ENCODE measurements at regions not wholly inside any gene's neighbourhood (a gene's known extent, or its start where the extent isn't known, plus 50 kb on each side); places are given as distances from the start of the nearest gene placed in this dataset.

DNA sequence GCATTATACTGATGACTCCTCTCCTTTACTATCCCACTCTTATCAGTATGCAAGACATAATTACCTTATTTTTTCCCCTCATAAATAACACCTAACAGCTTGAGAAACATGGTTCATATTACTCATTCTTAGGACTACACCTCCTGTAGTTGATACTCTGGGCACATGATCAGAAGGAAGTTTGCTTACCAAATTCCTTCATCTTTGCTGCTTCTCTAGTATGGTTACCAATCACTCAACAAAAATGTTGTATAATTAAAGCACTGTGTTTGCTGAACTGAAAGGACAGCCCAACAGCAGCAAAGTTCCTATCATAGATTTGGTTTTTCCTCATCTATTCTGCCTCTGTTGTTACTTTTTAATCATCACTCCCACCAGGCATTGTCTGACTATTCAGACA, 586.3 kb downstream of the LRRIQ3 start:
- H3K27ac ChIP-seq, result no peak overlapping the region
- TF ChIP-seq ZFX (IDR thresholded peaks at IDR 0.05; ENCODE audit: borderline replicate concordance), result no peak
- TF ChIP-seq, protein P1, sequence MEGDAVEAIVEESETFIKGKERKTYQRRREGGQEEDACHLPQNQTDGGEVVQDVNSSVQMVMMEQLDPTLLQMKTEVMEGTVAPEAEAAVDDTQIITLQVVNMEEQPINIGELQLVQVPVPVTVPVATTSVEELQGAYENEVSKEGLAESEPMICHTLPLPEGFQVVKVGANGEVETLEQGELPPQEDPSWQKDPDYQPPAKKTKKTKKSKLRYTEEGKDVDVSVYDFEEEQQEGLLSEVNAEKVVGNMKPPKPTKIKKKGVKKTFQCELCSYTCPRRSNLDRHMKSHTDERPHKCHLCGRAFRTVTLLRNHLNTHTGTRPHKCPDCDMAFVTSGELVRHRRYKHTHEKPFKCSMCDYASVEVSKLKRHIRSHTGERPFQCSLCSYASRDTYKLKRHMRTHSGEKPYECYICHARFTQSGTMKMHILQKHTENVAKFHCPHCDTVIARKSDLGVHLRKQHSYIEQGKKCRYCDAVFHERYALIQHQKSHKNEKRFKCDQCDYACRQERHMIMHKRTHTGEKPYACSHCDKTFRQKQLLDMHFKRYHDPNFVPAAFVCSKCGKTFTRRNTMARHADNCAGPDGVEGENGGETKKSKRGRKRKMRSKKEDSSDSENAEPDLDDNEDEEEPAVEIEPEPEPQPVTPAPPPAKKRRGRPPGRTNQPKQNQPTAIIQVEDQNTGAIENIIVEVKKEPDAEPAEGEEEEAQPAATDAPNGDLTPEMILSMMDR (IDR thresholded peaks at IDR 0.05), result no peak

DNA sequence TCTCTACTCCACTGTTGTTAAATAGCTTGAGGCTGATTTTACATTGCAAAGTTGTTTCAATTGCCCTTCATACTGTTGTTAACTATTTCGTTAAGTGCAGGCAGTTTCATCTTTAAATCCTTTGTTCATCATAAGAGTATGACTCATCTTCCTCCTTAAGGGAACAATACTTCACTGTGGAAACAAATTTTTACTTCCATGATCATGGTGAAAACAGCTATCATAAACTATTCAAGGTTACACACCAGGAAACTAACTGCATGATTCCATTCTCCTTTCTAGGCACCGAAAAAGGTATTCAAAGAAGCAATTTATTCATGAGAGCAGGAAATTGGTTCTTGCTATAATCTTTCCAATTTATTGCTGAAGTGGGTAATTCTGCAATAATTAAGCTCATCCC, 593.2 kb downstream of the LRRIQ3 start:
- no peak overlapping the region for H3K27ac ChIP-seq
- TF ChIP-seq, protein P1 (IDR thresholded peaks at IDR 0.05), result no peak
- no peak for TF ChIP-seq ZFX (IDR thresholded peaks at IDR 0.05; ENCODE audit: borderline replicate concordance)

DNA sequence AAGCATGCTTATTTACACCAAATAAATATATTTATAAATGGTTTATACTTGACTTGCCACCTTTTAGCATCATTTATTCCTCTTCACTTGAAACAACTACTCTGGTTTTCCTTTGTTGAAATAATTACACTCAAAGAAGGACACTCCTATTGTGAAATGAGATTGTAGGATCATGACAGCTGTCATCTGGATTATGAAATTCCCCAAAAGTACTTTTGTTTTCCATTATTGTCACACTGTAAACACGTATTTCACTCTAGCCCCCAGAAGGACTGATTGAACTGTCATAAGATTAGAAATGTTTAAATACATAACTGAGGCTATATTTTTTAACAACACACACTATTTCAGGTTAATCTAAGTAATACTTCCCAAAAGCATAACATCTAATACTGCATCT, 593.8 kb downstream of the LRRIQ3 start:
- no peak for TF ChIP-seq ZFX (IDR thresholded peaks at IDR 0.05; ENCODE audit: borderline replicate concordance)
- TF ChIP-seq, protein P1 (IDR thresholded peaks at IDR 0.05), result no peak

DNA sequence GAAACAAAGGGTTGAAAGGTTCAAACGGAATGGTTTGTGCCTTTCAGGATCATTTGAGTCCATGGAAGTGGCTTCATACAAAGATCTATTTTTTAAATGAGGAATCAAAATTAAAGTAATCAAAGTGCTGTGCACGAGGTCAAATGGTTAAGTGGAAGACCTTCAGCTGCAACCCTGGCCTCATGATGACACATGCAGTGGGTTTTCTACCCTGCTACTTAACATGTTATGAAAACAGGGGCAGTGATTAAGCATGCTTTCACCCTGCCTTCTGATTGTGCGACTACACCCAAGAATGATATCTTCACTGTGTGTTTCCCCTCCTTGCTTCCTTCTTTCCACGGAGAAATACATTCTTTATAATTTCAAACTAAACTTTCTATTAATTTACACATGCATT, 604.2 kb downstream of the LRRIQ3 start:
- TF ChIP-seq, protein P1 (IDR thresholded peaks at IDR 0.05), result no peak
- no peak for TF ChIP-seq ZFX (IDR thresholded peaks at IDR 0.05; ENCODE audit: borderline replicate concordance)

More for the DNA sequence above, 593.8 kb downstream of the LRRIQ3 start:
- H3K27ac ChIP-seq, result no peak overlapping the region

DNA sequence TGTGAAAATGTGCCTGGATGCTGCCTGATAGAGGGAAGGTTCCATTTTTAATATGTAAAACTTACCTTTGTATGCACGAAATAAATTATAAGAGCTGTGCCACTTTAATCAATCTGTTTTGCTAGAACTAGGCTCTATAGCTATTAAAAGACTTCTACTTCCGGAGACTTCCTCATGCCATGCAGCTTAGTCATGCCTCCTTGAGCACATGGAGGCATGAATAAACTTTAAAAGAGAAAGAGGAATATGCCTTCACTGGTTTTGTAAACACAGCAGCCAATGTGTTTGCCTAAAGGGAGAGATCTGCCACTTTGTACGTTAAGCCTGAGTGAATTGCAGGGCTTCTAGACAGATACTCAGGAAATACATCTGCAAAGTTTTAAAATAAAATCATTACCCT, 604.6 kb downstream of the LRRIQ3 start:
- TF ChIP-seq ZFX (IDR thresholded peaks at IDR 0.05; ENCODE audit: borderline replicate concordance), result no peak
- TF ChIP-seq, protein P1 (IDR thresholded peaks at IDR 0.05), result no peak
- H3K27ac ChIP-seq, result 0 out of 2 replicates have a peak overlapping the region, but pooled peaks have one; percentile 1

More for the DNA sequence above, 604.2 kb downstream of the LRRIQ3 start:
- 0 out of 2 replicates have a peak overlapping the region, but pooled peaks have one; percentile 1 for H3K27ac ChIP-seq

DNA sequence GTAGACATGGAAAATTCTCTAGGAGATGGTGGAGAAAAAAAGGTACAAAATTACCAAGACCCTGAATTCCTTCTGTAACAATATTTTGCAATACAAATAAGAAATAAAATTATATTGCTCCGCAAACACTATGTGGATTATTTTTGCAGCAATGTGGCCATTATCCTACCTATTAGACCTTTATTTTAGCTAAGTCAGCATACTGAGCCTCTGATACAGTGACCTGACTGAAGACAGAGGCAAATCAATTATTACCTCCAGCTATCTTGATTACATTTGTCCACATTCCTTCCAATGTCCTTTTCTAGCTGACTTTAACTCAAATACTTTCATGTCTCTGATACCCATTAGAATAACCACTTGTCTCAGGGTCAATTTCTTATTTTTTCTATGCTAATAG, 610.9 kb downstream of the LRRIQ3 start:
- no peak for TF ChIP-seq ZFX (IDR thresholded peaks at IDR 0.05; ENCODE audit: borderline replicate concordance)
- TF ChIP-seq, protein P1 (IDR thresholded peaks at IDR 0.05), result no peak

DNA sequence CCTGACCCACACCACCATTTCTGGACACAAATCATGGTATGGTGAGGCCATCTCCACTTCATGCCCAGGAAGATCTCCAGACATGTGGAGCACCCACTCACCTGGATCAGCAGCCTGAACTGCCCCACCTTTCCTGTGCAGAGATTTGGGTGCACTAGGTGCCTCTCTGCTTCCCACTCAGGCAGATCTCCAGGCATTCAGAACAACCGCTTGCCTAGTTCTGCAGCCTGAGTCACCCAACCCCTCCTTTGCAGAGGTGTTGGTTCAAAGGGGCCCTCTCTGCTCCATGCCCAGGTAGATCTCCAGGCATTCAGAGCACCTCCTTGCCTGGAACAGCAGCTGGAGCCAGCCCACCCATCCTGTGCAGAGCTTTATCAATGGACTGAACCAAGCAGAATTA, 620.8 kb downstream of the LRRIQ3 start:
- no peak overlapping the region for H3K27ac ChIP-seq
- TF ChIP-seq, protein P1 (IDR thresholded peaks at IDR 0.05), result no peak
- no peak for TF ChIP-seq ZFX (IDR thresholded peaks at IDR 0.05; ENCODE audit: borderline replicate concordance)

More for the DNA sequence above, 610.9 kb downstream of the LRRIQ3 start:
- no peak overlapping the region for H3K27ac ChIP-seq

All from 22Rv1 (cell line).